ENCODE measurements at regions not wholly inside any gene's neighbourhood (a gene's known extent, or its start where the extent isn't known, plus 50 kb on each side); places are given as distances from the start of the nearest gene placed in this dataset.

DNA sequence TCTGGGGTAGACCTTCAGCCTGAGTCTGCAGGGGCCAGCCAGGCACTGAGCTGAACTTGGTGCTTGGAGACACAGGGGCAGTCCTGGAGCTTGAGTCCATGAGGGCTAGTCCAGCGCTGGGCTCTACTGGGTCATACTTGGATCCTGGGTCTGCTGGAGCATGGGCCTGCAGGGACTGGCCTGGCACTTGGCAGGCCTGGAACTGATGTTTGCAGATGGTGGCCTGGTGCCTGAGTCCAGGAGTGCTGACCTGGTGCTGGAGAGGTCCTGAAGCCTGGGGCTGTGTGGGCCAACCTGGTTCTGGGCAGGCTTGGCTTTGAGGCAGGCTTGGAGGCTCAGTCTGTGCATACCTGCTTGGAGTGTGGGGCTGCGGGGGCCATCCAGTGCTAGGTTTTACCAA is 143.4 kb upstream of the DSCAM start:
- DNase-seq = no peak

- DNase-seq = no peak
Observed at GRCh38 chr21:40997831-40998230, 150.9 kb upstream of the DSCAM start.

DNA sequence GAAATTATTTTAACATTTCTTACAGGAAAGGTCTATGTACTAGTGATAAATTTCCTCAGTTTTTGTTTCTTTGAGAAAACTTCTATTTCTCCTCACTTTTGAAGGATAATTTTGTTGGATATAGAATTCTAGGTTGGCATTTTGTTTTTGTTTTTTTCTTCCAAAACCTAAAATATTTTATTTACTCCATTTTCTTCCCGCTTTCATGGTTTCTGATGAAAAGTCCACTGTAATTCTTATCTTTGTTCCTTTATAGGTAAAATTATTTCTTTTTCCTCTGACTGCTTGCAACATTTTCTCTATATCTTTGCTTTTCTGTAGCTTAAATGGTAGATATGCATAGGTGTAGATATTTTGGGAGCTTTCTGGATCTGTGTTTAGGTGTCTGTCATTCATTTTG is 153.9 kb upstream of the DSCAM start:
- no peak for DNase-seq

GRCh38 chr21:41006636-41007035 is 159.7 kb upstream of the DSCAM start:
- DNase-seq = no peak

DNA sequence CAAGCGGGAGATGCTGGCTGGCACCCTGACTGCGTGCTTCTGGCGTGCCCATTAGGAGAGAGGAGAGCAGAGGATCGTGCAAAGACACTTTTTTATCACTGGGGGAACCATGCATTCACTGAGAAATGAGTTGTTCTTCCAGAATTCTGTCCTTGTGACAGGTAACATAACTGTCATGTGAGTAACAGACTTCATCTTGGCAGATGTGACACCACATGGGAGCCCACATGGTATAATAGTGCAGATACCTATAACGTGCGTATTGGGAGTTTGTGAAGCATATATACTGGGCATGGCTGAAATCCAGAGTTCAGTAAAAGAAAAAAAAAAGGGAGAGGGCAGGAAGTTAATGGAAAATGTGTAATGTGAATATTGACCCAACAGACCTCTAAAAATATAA is 159.6 kb upstream of the BACE2 start:
- no peak for DNase-seq

GRCh38 chr21:41008974-41009373 is 159.0 kb upstream of the BACE2 start:
- DNase-seq = no peak

- peak; percentile 17 for DNase-seq
Observed at GRCh38 chr21:41009398-41010100, 158.4 kb upstream of the BACE2 start.

- no peak for DNase-seq
Observed at GRCh38 chr21:41010101-41010435, 157.9 kb upstream of the BACE2 start.

GRCh38 chr21:41011098-41011731 is 156.7 kb upstream of the BACE2 start:
- DNase-seq = no peak

DNA sequence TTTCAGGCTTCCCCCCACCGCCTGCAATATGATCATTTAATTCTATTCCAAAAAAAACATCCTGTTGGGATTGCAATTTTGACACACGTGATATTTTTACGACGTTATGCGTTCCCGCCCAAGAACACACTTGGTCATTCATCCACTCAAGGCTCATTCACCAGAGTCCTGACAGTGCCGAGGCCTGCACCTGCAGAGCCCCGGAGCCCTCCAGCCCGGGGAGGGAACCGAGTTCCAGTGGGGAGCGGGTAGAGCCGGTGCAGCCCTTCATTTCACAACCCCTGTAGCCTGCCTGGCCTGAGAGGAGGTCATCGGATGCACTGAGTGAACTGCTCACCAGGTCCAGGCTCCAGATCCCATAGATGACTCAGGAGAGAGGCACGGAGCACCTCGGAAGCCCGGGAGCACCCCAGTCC is 156.0 kb upstream of the BACE2 start:
- DNase-seq = no peak

- DNase-seq = no peak
Observed at GRCh38 chr21:41012425-41012824, 155.5 kb upstream of the BACE2 start.

DNA sequence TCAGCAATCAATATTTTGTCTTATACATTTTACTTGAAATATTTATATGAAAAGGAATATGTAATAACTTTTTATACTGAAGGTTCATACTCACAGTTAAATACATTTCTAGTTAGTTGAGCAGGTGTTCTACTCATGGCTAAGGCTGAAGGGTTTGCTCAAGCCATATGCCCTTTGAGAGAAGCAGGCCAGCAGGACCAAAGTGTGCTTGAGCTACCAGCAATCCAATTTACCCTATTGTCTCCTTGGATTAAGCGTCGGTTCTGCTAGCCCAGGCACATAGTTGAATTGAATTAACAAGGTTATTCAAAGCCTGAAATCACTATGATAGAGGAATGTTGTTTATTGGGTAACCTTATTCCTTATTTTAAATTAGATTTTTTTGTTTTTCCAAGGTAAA is 151.5 kb upstream of the BACE2 start:
- DNase-seq = no peak

- no peak for DNase-seq
Observed at GRCh38 chr21:41018431-41018830, 149.5 kb upstream of the BACE2 start.

GRCh38 chr21:41023936-41024335 is 144.0 kb upstream of the BACE2 start:
- no peak for DNase-seq

DNA sequence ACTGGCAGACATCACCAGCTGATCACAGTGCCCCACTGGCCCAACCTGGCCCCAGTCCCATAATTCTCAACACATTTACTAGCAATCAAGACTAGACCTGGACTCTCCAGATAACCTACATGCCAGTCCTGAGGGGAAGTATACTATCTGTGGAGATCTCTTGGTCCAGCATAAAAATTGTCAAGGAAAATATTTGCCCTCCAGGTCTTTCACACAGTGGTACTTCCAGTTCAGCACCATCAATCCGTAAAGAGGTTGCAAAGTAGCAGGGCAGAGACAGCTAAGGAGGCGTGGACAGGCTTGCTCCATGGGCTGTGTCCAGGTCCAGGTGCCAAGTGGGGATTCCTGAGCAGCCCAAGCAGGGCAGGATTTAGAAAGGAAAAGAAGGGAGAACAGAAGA is 143.6 kb upstream of the BACE2 start:
- DNase-seq = no peak

GRCh38 chr21:41024746-41025254 is 143.2 kb upstream of the BACE2 start:
- DNase-seq = peak; percentile 32

- DNase-seq = peak; percentile 16
Observed at GRCh38 chr21:41029571-41029970, 138.4 kb upstream of the BACE2 start.

- DNase-seq = no peak
Observed at GRCh38 chr21:41031701-41032220, 136.2 kb upstream of the BACE2 start.

- no peak for DNase-seq
Observed at GRCh38 chr21:41032541-41032940, 135.4 kb upstream of the BACE2 start.

- no peak for DNase-seq
Observed at GRCh38 chr21:41037212-41037611, 130.7 kb upstream of the BACE2 start.

DNA sequence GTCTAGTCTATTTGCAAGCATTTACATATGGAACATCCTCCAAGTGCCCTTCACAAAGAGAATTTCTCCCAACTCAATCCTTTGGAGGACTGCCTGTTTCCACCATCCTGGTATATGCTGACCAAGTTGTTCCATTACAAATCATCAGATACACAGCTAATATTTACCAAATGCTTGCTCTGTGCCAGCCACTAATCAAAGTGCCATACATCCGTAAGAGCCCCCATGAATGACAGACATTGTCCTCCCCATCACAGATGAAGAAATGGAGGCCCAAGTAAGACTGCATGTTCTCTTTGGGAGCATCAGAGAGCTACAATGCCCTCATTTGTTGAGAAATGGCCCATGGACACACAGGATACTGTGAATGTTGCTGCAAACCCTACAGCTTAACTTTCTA is 130.0 kb upstream of the BACE2 start:
- no peak for DNase-seq

DNA sequence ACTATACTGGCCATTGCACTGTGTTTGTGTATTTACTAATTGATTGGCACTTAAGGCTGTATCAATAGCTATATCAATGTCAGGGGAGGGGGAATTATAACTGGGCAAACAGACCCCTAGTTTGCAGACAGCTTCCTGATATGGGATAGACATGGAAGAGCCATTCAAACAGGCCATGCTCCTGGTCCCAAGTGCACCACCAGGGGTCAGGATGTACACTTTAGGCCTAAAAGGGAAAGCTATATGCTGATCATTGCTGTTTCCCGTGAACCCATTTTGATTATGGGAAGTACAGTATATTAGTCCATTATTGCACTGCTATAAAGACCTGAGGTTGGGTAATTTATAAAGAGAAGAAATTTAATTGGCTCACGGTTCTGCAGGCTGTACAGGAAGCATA is 124.9 kb upstream of the BACE2 start:
- no peak for DNase-seq

DNA sequence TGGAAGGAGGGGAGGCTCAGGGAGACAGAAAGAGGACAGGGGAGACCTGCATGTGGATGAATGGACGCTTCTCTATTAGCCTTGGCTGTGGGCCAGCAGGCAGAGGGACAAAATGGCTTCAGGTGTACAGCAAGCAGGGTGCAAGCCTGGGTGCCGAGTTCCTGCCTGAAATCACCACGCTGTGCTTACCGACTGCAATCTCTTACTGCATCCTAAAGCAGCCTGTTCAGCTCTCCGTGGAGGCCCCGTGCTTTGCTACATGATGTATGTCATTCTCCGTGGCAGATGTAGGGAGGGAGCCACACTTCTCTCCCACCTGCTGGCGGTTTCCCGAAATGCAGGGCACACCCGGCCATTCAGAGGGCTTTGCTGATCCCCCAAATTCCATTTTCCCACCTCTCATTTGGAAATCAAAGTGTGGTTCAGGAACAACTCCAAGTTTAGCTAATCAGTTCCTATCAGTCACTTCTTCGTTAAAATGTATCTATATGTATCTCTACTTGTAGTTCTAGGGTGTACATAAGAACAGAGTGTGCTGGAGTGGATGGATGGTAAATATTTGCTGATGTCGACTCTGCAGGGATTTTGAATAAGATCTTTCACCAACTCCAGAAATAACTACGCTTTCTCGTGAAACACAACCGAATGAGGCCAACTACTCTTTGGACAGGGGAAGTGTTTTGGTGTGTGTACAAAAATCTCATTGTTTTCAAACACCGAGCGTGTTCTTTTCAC is 122.3 kb upstream of the BACE2 start:
- peak; percentile 77 for DNase-seq

GRCh38 chr21:41048145-41048544 is 119.8 kb upstream of the BACE2 start:
- DNase-seq = no peak
